ENCODE measurements at regions not wholly inside any gene's neighbourhood (a gene's known extent, or its start where the extent isn't known, plus 50 kb on each side); places are given as distances from the start of the nearest gene placed in this dataset.

GRCh38 chr12:67147447-67147846, 121.7 kb upstream of the CAND1 start (continued):
- TF ChIP-seq MTA1 (CRISPR knock-in tag; IDR thresholded peaks at IDR 0.05; ENCODE audit: borderline replicate concordance) (no peak), GATAD1 (CRISPR knock-in tag; IDR thresholded peaks at IDR 0.05) (no peak), PRDM15 (CRISPR knock-in tag; IDR thresholded peaks at IDR 0.05) (no peak), PAWR (CRISPR knock-in tag; IDR thresholded peaks at IDR 0.05; ENCODE audit: borderline replicate concordance) (no peak), ELF1 (CRISPR knock-in tag; IDR thresholded peaks at IDR 0.05) (no peak), ZNF879 (CRISPR knock-in tag; IDR thresholded peaks at IDR 0.05) (no peak), TFE3 (CRISPR knock-in tag; IDR thresholded peaks at IDR 0.05) (no peak)

GRCh38 chr12:67148265-67148664, 120.9 kb upstream of the CAND1 start:
- ATAC-seq (no peak), DNase-seq (ENCODE audit: low spot score) (no peak), FAIRE-seq (no peak)
- H3K79me2 ChIP-seq (ENCODE audit: insufficient read depth, low read length): no peaks in the 10 kb centered on the region
- H3K9me3 ChIP-seq (ENCODE audit: low read length): no peaks in the 10 kb centered on the region
- H3K27ac ChIP-seq (ENCODE audit: extremely low read length, insufficient read depth, low read length): no peak overlapping the region
- H2AFZ ChIP-seq (ENCODE audit: low read length): no peak overlapping the region
- H3K4me2 ChIP-seq (ENCODE audit: low read depth, low read length): no peak overlapping the region
- H3K9ac ChIP-seq (ENCODE audit: insufficient read depth, low read depth, low read length): no peak overlapping the region
- BruUV-seq (replicated peaks): no TSS peak
- WGBS (ENCODE audit: low lambda C conversion rate): 0% methylated on average over 1 of the region's 1 CpG
- POLR2A ChIA-PET: no interaction called here
- no peaks in the 10 kb centered on the region for H4K20me1 ChIP-seq (ENCODE audit: insufficient read depth, low read length)
- H3K27me3 ChIP-seq (ENCODE audit: control insufficient read depth in 1 of 2, insufficient read depth in 2 of 2, low read length in 2 of 2): no peaks in the 10 kb centered on the region; a peak in 1 of 5 replicates
- intact Hi-C loops (cut with micrococcal nuclease; ENCODE audit: unreplicated experiment) (no loop called here), in situ Hi-C loops (cut with HindIII; ENCODE audit: extremely low pct_ligation_motif_present, low pct_unique_long_range_greater_than_20kb) (no loop called here)
- H3K4me1 ChIP-seq (ENCODE audit: insufficient read depth, low read length): no peaks in the 10 kb centered on the region
- no peaks in the 10 kb centered on the region for H3K36me3 ChIP-seq (replicated peaks in 1 of 2; ENCODE audit: control insufficient read depth in 1 of 2, insufficient read depth in 2 of 2, low read length in 2 of 2)
- CTCF ChIA-PET (ENCODE audit: low intra/inter-chr PET ratio, low total read pairs): no interaction called here
- no peak overlapping the region for H3K4me3 ChIP-seq (replicated peaks in 1 of 3; ENCODE audit: insufficient read depth in 1 of 3, low read depth in 2 of 3, low read length in 3 of 3)
- TF ChIP-seq POGZ (CRISPR knock-in tag; IDR thresholded peaks at IDR 0.05): no peak
- TF ChIP-seq ARNT2 (CRISPR knock-in tag; IDR thresholded peaks at IDR 0.05; ENCODE audit: low read depth): no peak
- no peak for TF ChIP-seq ZNF280B (CRISPR knock-in tag; IDR thresholded peaks at IDR 0.05; ENCODE audit: borderline replicate concordance)
- no peak for TF ChIP-seq FOXO4 (CRISPR knock-in tag; conservative IDR thresholded peaks at IDR 0.05)
- no peak for TF ChIP-seq ZNF253 (CRISPR knock-in tag; IDR thresholded peaks at IDR 0.05; ENCODE audit: borderline replicate concordance)
- no peak for TF ChIP-seq ZNF512 (CRISPR knock-in tag; IDR thresholded peaks at IDR 0.05)
- TF ChIP-seq SMC3 (IDR thresholded peaks at IDR 0.05; ENCODE audit: low read length): no peak
- TF ChIP-seq ZNF501 (CRISPR knock-in tag; IDR thresholded peaks at IDR 0.05): no peak

Data from HepG2 (cell line).